Stimulated activated CD4-positive, alpha-beta T cell treated with anti-CD3 and anti-CD28 coated beads, Interleukin-1b, Interleukin-23, amount 100 ng/mL, for 4 hours (primary cell): ENCODE measurements at regions not wholly inside any gene's neighbourhood (a gene's known extent, or its start where the extent isn't known, plus 50 kb on each side); places are given as distances from the start of the nearest gene placed in this dataset.

Source experiments
- DNase-seq, 2 donors: peaks; one replicate each; pipeline ENCODE4 v3.0.0-alpha.2; 2020; ENCODE audit warnings: low read depth in 2 of 2

- peak in 1 of 2 donors; percentile 3 for DNase-seq
Observed at GRCh38 chr5:66306105-66306843, 162.2 kb downstream of the SREK1 start.

- DNase-seq: no peak
Observed at GRCh38 chr5:66306844-66307315, 162.8 kb downstream of the SREK1 start.

GRCh38 chr5:66307647-66308241 is 163.6 kb downstream of the SREK1 start:
- DNase-seq: no peak

GRCh38 chr5:66312266-66312665 is 168.2 kb downstream of the SREK1 start:
- DNase-seq: no peak

GRCh38 chr5:66315784-66316183 is 171.7 kb downstream of the SREK1 start:
- DNase-seq: no peak

- no peak for DNase-seq
Observed at GRCh38 chr5:66322786-66323528, 178.9 kb downstream of the SREK1 start.

GRCh38 chr5:66323529-66323895 is 179.4 kb downstream of the SREK1 start:
- no peak for DNase-seq

- DNase-seq: no peak
Observed at GRCh38 chr5:66324357-66324756, 180.3 kb downstream of the SREK1 start.

GRCh38 chr5:66326276-66326675 is 182.2 kb downstream of the SREK1 start:
- DNase-seq: no peak

GRCh38 chr5:66327008-66327407 is 182.9 kb downstream of the SREK1 start:
- DNase-seq: no peak

- no peak for DNase-seq
Observed at GRCh38 chr5:66329078-66329477, 185.0 kb downstream of the SREK1 start.

GRCh38 chr5:66333192-66333591 is 189.1 kb downstream of the SREK1 start:
- DNase-seq: no peak

- no peak for DNase-seq
Observed at GRCh38 chr5:66337626-66338226, 193.6 kb downstream of the SREK1 start.

GRCh38 chr5:66338828-66339227 is 194.7 kb downstream of the SREK1 start:
- DNase-seq: no peak

GRCh38 chr5:66339896-66340295 is 195.8 kb downstream of the SREK1 start:
- DNase-seq: no peak

GRCh38 chr5:66340786-66341185 is 196.7 kb downstream of the SREK1 start:
- DNase-seq: no peak

GRCh38 chr5:66342341-66342880 is 198.3 kb downstream of the SREK1 start:
- DNase-seq: no peak

- no peak for DNase-seq
Observed at GRCh38 chr5:66343370-66344071, 199.4 kb downstream of the SREK1 start.

- no peak for DNase-seq
Observed at GRCh38 chr5:66344544-66344943, 200.4 kb downstream of the SREK1 start.

GRCh38 chr5:66345281-66345680 is 201.2 kb downstream of the SREK1 start:
- no peak for DNase-seq

GRCh38 chr5:66346869-66347268 is 202.8 kb downstream of the SREK1 start:
- DNase-seq: no peak
